ENCODE measurements at regions not wholly inside any gene's neighbourhood (a gene's known extent, or its start where the extent isn't known, plus 50 kb on each side); places are given as distances from the start of the nearest gene placed in this dataset.

DNA sequence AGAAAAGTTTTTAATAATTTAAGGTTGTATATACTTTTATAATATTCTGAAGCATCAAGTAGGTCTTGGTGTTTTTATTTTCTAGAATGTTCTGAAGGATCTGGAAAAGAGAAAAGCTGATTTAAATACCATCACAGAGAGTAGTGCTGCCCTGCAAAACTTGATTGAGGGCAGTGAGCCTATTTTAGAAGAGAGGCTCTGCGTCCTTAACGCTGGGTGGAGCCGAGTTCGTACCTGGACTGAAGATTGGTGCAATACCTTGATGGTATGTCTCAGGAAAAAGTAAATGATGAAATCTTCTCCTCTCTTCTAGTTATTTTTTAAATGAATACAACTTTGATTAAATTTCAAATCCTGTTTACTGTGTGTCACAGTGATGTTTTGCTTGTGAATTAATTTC is 225.7 kb downstream of the UTRN start:
- Histone ChIP-seq H3K79me1 (ENCODE audit: insufficient read depth, low read depth, low read length, poor library complexity, severe bottlenecking) (no peaks in the 10 kb centered on the region), H3K9me3 (ENCODE audit: control insufficient read depth, low read depth, low read length) (no peaks in the 10 kb centered on the region), H3K27me3 (ENCODE audit: insufficient read depth, low read length) (no peaks in the 10 kb centered on the region), H3K18ac (ENCODE audit: insufficient read length, low read depth, low read length) (no peak overlapping the region), H4K91ac (ENCODE audit: insufficient read length, low read depth, low read length) (no peak overlapping the region), H2BK12ac (ENCODE audit: insufficient read length, low read depth, low read length) (no peak overlapping the region), H4K8ac (replicated peaks; ENCODE audit: insufficient read length, low read depth, low read length) (no peak overlapping the region), H3K9ac (ENCODE audit: extremely low read depth, insufficient read length, low read length) (no peak overlapping the region), H3K4me1 (ENCODE audit: insufficient read depth, low read length) (no peaks in the 10 kb centered on the region), H3K27ac (ENCODE audit: insufficient read length, low read depth, low read length) (no peak overlapping the region), H3K23me2 (ENCODE audit: insufficient read length, low read depth, low read length, poor library complexity, severe bottlenecking) (no peaks in the 10 kb centered on the region), H4K5ac (ENCODE audit: insufficient read length, low read depth, low read length) (no peak overlapping the region), H4K20me1 (ENCODE audit: control insufficient read depth, insufficient read depth, insufficient read length) (no peaks in the 10 kb centered on the region), H3K23ac (ENCODE audit: insufficient read length, low read depth, low read length) (no peak overlapping the region), H2BK120ac (ENCODE audit: low read depth, low read length, poor library complexity, severe bottlenecking) (no peak overlapping the region), H3K4ac (ENCODE audit: low read depth, low read length) (no peak overlapping the region), H2AK5ac (ENCODE audit: insufficient read length, low read length) (no peak overlapping the region), H3K79me2 (ENCODE audit: insufficient read depth, low read length) (no peaks in the 10 kb centered on the region), H2BK15ac (ENCODE audit: low read depth, low read length) (no peak overlapping the region), H3K56ac (ENCODE audit: insufficient read length, low read depth, low read length) (no peak overlapping the region), H3K14ac (ENCODE audit: insufficient read depth, low read length) (no peak overlapping the region), H2BK5ac (ENCODE audit: insufficient read length, low read length) (no peak overlapping the region), H3K4me2 (ENCODE audit: insufficient read depth, insufficient read length, low read length) (no peak overlapping the region), H2AFZ (ENCODE audit: low read length) (no peak overlapping the region), H2BK20ac (ENCODE audit: low read depth, low read length, poor library complexity, severe bottlenecking) (no peak overlapping the region), H3T11ph (ENCODE audit: low read length) (no peak overlapping the region)
- peaks cover 9 to 18% (median 17%) of the 10 kb centered on the region in 3 experiments; a peak in 6 of 7 replicates for H3K36me3 Mint-ChIP-seq (ENCODE audit: insufficient read depth in 1 of 3, low read depth in 3 of 3)
- no peaks in the 10 kb centered on the region for H3K4me1 Mint-ChIP-seq
- TF ChIP-seq, protein P1, sequence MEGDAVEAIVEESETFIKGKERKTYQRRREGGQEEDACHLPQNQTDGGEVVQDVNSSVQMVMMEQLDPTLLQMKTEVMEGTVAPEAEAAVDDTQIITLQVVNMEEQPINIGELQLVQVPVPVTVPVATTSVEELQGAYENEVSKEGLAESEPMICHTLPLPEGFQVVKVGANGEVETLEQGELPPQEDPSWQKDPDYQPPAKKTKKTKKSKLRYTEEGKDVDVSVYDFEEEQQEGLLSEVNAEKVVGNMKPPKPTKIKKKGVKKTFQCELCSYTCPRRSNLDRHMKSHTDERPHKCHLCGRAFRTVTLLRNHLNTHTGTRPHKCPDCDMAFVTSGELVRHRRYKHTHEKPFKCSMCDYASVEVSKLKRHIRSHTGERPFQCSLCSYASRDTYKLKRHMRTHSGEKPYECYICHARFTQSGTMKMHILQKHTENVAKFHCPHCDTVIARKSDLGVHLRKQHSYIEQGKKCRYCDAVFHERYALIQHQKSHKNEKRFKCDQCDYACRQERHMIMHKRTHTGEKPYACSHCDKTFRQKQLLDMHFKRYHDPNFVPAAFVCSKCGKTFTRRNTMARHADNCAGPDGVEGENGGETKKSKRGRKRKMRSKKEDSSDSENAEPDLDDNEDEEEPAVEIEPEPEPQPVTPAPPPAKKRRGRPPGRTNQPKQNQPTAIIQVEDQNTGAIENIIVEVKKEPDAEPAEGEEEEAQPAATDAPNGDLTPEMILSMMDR (conservative IDR thresholded peaks at IDR 0.05): no peak
- H3K4me3 Mint-ChIP-seq: no peak overlapping the region
- H3K9me3 Mint-ChIP-seq: peaks cover 7 to 10% of the 10 kb centered on the region in 2 experiments; a peak in 4 of 5 replicates
- no peak for DNase-seq
- WGBS (ENCODE audit: extremely low coverage, insufficient read length, low lambda C conversion rate): no CpG with 5 or more reads among the region's 4 CpGs
- H3K27me3 Mint-ChIP-seq (ENCODE audit: low read depth): no peaks in the 10 kb centered on the region
- H3K27ac Mint-ChIP-seq: no peak overlapping the region

Measured in H9 (cell line).